AG04450 (cell line): ENCODE measurements at regions not wholly inside any gene's neighbourhood (a gene's known extent, or its start where the extent isn't known, plus 50 kb on each side); places are given as distances from the start of the nearest gene placed in this dataset.
"Not testable (repeated sequence)": the region's sequence is repeated elsewhere in the genome, so short reads cannot be mapped to it uniquely, and the experiment has no call there.

Experiments
- CTCF ChIA-PET: fragments of 300-600, 350-600 bp; formaldehyde crosslinking; extraction: SDS; loops from one replicate; lab custom pipeline; 2022; ENCODE audit warnings: antibody characterized with exemption, inconsistent platforms; lab: Charles Lee
- POLR2A ChIA-PET: fragments of 350-600 bp; formaldehyde crosslinking; extraction: SDS; loops from one replicate; lab custom pipeline; 2021; ENCODE audit warnings: antibody characterized with exemption, inconsistent platforms; lab: Yijun Ruan, JAX
- DNase-seq: peaks from one replicate; pipeline ENCODE4 v3.0.0-alpha.2; 2011; ENCODE audit warnings: low read depth, low spot score
- H3K27ac ChIP-seq: one replicate; pipeline ENCODE4 v1.5.1; 2012; ENCODE audit warnings: low read depth, low read length, control low read depth
- H3K27me3 ChIP-seq: one replicate; pipeline ENCODE4 v1.6.0; 2012; ENCODE audit warnings: low read length; ENCODE audit not compliant: control insufficient read depth, insufficient read depth
- H3K4me3 ChIP-seq: 2 replicates; pipeline ENCODE4 v1.5.1; 2011; ENCODE audit warnings: mild to moderate bottlenecking, low read depth, low read length, control low read depth
- H3K9me3 ChIP-seq: 2 replicates; pipeline ENCODE4 v1.5.1; 2012; ENCODE audit warnings: low read length; ENCODE audit not compliant: control insufficient read depth, insufficient read depth
- CTCF ChIP-seq: IDR thresholded peaks from 2 replicates; pipeline ENCODE4 v1.5.1; 2011; ENCODE audit warnings: low read depth, low read length, control low read depth, inconsistent platforms

- Histone ChIP-seq H3K27me3 (no peaks in the 10 kb centered on the region), H3K4me3 (no peak overlapping the region), H3K27ac (no peak overlapping the region), H3K9me3 (no peaks in the 10 kb centered on the region)
- DNase-seq: no peak
- POLR2A ChIA-PET: no interaction called here
- TF ChIP-seq CTCF: no peak
- CTCF ChIA-PET: no interaction called here
Measured at GRCh38 chr7:82592416-82592815, 148.8 kb upstream of the CACNA2D1 start.

- POLR2A ChIA-PET: no interaction called here
- Histone ChIP-seq H3K4me3 (no peak overlapping the region), H3K27ac (no peak overlapping the region), H3K9me3 (no peaks in the 10 kb centered on the region), H3K27me3 (no peaks in the 10 kb centered on the region)
- DNase-seq: no peak
- no peak for TF ChIP-seq CTCF
- CTCF ChIA-PET: interaction anchor here (0.6 to 1.0 kb wide), 3 partner anchors 76 to 534 kb away, joined by 3 to 4 read pairs (median 3); no protein-coding TSS in a partner anchor
Measured at GRCh38 chr7:82579047-82579446, 135.5 kb upstream of the CACNA2D1 start.

- CTCF ChIA-PET: interaction anchor here (1.0 kb wide), 1 partner anchor 534 kb away, joined by 4 read pairs; no protein-coding TSS in a partner anchor
- Histone ChIP-seq H3K27me3 (no peaks in the 10 kb centered on the region), H3K27ac (no peak overlapping the region), H3K4me3 (no peak overlapping the region), H3K9me3 (no peaks in the 10 kb centered on the region)
- POLR2A ChIA-PET: no interaction called here
- TF ChIP-seq CTCF: no peak
- no peak for DNase-seq
Measured at GRCh38 chr7:82578430-82578829, 134.9 kb upstream of the CACNA2D1 start.

GRCh38 chr7:82572195-82572880 is 128.8 kb upstream of the CACNA2D1 start:
- ChIA-PET POLR2A (no interaction called here), CTCF (interaction anchor here (0.6 to 4.4 kb wide), 34 partner anchors 9 to 1089 kb away, joined by 3 to 54 read pairs (median 3); no protein-coding TSS in a partner anchor)
- peak; percentile 73 for DNase-seq
- Histone ChIP-seq H3K9me3 (no peaks in the 10 kb centered on the region), H3K27me3 (no peaks in the 10 kb centered on the region), H3K27ac (no peak overlapping the region), H3K4me3 (no peak overlapping the region)
- peak; percentile 99 for TF ChIP-seq CTCF

- CTCF ChIA-PET: interaction anchor here (0.6 to 4.4 kb wide), 14 partner anchors 11 to 1087 kb away, joined by 3 to 54 read pairs (median 4); no protein-coding TSS in a partner anchor
- H3K4me3 ChIP-seq, POLR2A ChIA-PET, H3K9me3 ChIP-seq, H3K27me3 ChIP-seq, H3K27ac ChIP-seq, DNase-seq: not testable (repeated sequence)
Measured at GRCh38 chr7:82571047-82571446, 127.5 kb upstream of the CACNA2D1 start.
